PC-9 (cell line): ENCODE measurements at regions not wholly inside any gene's neighbourhood (a gene's known extent, or its start where the extent isn't known, plus 50 kb on each side); places are given as distances from the start of the nearest gene placed in this dataset.

ENCODE experiments used
- BruUV-seq: library from RNA; stranded (reverse); fragments of 400-500 nt; replicated peaks from 2 replicates; lab custom pipeline; 2021; lab: Mats Ljungman, UMichigan
- CTCF ChIA-PET: fragments of 300-600 bp; sonication (Branson Sonifier 250); formaldehyde crosslinking; loops from one replicate; lab custom pipeline; 2022; ENCODE audit warnings: antibody characterized with exemption; lab: Charles Lee
- POLR2A ChIA-PET: fragments of 300-600 bp; sonication (Branson Sonifier 250); formaldehyde crosslinking; loops from one replicate; lab custom pipeline; 2022; ENCODE audit warnings: antibody characterized with exemption; ENCODE audit not compliant: unreplicated experiment; lab: Charles Lee
- DNase-seq, 2 experiments: peaks; one replicate each; pipeline versions ENCODE4 v3.0.0 to v3.0.0-alpha.2; 2015 to 2022; ENCODE audit warnings: mixed read lengths in 1 of 2
- H2AFZ ChIP-seq: fragments of 200-600 bp; sonication (generic); 2 replicates; pipeline ENCODE4 v1.8.1; 2017; ENCODE audit warnings: antibody characterized with exemption
- H3F3A ChIP-seq: fragments of 200-600 bp; sonication (generic); 2 replicates; pipeline ENCODE4 v1.8.1; 2017; ENCODE audit warnings: antibody characterized with exemption, mild to moderate bottlenecking, low read depth; ENCODE audit not compliant: insufficient read depth
- H3K27ac ChIP-seq: fragments of 200-600 bp; sonication (generic); 2 replicates; pipeline ENCODE4 v1.6.1; 2016; ENCODE audit warnings: mixed run types
- H3K27me3 ChIP-seq: fragments of 200-600 bp; sonication (generic); 2 replicates; pipeline ENCODE4 v1.6.1; 2016; ENCODE audit warnings: low read depth, mixed run types; ENCODE audit not compliant: insufficient read depth
- H3K36me3 ChIP-seq: fragments of 200-600 bp; sonication (generic); 2 replicates; pipeline ENCODE4 v1.6.1; 2016; ENCODE audit warnings: low read depth, mixed run types
- H3K4me1 ChIP-seq: fragments of 200-600 bp; sonication (generic); replicated peaks from 2 replicates; pipeline ENCODE4 v1.6.1; 2016; ENCODE audit warnings: mixed run types; ENCODE audit not compliant: insufficient read depth
- H3K4me2 ChIP-seq: fragments of 200-600 bp; sonication (generic); 2 replicates; pipeline ENCODE4 v1.6.1; 2017; ENCODE audit warnings: mixed run types
- H3K4me3 ChIP-seq: fragments of 200-600 bp; sonication (generic); 2 replicates; pipeline ENCODE4 v1.6.1; 2016; ENCODE audit warnings: mixed run types
- H3K79me2 ChIP-seq: fragments of 200-600 bp; sonication (generic); 2 replicates; pipeline ENCODE4 v1.6.1; 2017; ENCODE audit warnings: low read depth, mixed run types
- H3K9me2 ChIP-seq: fragments of 200-600 bp; sonication (generic); 2 replicates; pipeline ENCODE4 v1.8.1; 2017; ENCODE audit warnings: mild to moderate bottlenecking; ENCODE audit not compliant: insufficient read depth
- H3K9me3 ChIP-seq: fragments of 200-600 bp; sonication (generic); 2 replicates; pipeline ENCODE4 v1.8.1; 2016; ENCODE audit warnings: low read depth; ENCODE audit not compliant: insufficient read depth
- H4K20me1 ChIP-seq: fragments of 200-600 bp; sonication (generic); 2 replicates; pipeline ENCODE4 v1.8.1; 2017; ENCODE audit not compliant: insufficient read depth
- EZH2 ChIP-seq: fragments of 200-600 bp; sonication (generic); IDR thresholded peaks from 2 replicates; pipeline ENCODE4 v1.8.0; 2017; ENCODE audit warnings: antibody characterized with exemption, low read depth
- intact Hi-C: fragments of 100-400 bp; cut with micrococcal nuclease; formaldehyde crosslinking; loops from one replicate; pipeline ENCODE4 v1.10.0; 2022; ENCODE audit not compliant: unreplicated experiment
- TF ChIP-seq, protein P1 (sequence below): fragments of 200-600 bp; sonication (generic); conservative IDR thresholded peaks from 2 replicates; pipeline ENCODE4 v1.6.1; 2017; ENCODE audit warnings: mixed run types, antibody characterized with exemption, mild to moderate bottlenecking, moderate library complexity

DNA sequence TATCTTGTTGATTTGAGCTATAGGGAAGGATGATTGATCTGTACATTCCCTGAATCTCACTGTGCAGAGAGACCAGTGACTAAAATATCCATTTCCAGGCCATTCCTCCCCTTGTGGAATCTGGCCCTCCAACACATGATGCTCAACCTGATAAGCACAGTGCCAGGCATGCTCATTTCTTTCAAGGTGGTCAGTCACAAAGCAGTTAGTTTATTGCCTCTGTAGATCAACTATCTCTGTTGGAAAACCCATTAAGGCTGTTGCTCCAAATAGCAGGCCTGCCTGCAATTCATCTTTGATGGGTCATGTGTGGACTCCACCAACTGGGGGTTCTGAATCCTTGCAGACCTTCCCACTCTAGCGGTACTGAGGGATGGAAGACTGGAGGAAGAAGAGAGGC lies 168.6 kb upstream of the FOXK1 start:
- no peaks in the 10 kb centered on the region for H3F3A ChIP-seq
- H3K79me2 ChIP-seq, result no peaks in the 10 kb centered on the region
- H4K20me1 ChIP-seq, result no peaks in the 10 kb centered on the region
- peaks cover 94% of the 10 kb centered on the region for H3K27me3 ChIP-seq
- no peak overlapping the region for H3K4me3 ChIP-seq
- ChIA-PET POLR2A (no interaction called here), CTCF (no interaction called here)
- H3K9me2 ChIP-seq, result no peaks in the 10 kb centered on the region
- TF ChIP-seq EZH2, result no peak
- TF ChIP-seq, protein P1, sequence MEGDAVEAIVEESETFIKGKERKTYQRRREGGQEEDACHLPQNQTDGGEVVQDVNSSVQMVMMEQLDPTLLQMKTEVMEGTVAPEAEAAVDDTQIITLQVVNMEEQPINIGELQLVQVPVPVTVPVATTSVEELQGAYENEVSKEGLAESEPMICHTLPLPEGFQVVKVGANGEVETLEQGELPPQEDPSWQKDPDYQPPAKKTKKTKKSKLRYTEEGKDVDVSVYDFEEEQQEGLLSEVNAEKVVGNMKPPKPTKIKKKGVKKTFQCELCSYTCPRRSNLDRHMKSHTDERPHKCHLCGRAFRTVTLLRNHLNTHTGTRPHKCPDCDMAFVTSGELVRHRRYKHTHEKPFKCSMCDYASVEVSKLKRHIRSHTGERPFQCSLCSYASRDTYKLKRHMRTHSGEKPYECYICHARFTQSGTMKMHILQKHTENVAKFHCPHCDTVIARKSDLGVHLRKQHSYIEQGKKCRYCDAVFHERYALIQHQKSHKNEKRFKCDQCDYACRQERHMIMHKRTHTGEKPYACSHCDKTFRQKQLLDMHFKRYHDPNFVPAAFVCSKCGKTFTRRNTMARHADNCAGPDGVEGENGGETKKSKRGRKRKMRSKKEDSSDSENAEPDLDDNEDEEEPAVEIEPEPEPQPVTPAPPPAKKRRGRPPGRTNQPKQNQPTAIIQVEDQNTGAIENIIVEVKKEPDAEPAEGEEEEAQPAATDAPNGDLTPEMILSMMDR, result no peak
- H2AFZ ChIP-seq, result no peak overlapping the region
- DNase-seq, result no peak
- BruUV-seq, result no TSS peak
- H3K9me3 ChIP-seq, result no peaks in the 10 kb centered on the region
- H3K36me3 ChIP-seq, result no peaks in the 10 kb centered on the region
- no peaks in the 10 kb centered on the region for H3K4me1 ChIP-seq
- H3K27ac ChIP-seq, result no peak overlapping the region
- intact Hi-C loops, result no loop called here
- H3K4me2 ChIP-seq, result no peak overlapping the region

DNA sequence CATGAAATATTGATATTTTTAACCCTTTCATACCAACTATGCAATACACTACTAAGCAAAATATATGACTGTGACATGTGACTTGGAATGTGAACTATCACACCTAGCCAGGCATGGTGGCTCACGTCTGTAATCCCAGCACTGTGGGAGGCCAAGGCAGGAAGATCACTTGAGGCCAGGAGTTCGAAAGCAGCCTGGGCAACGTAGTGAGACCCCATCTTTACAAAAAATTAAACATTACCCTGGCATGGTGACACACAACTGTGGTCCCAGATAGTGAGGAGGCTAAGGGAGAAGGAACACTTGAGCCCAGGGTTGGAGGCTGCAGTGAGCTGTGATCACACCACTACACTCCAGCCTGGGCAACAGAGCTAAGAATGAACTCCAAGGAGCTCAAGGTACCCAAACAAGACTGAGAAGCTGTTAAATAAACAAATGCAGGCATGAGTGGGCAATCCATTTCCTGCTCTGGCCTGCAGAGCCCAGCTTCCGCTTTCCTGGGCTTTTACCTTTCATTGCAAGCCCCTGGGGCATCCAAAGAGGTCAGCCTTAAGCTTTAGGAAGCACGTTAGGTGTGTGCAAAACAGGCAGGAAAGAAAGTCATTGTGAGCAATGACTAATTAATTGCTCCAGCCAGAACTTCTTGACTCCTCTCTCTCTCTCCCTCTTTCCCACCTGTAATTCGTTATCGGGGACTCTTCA lies 162.1 kb upstream of the FOXK1 start:
- Histone ChIP-seq H3K9me3 (no peaks in the 10 kb centered on the region), H3K4me3 (no peak overlapping the region), H4K20me1 (no peaks in the 10 kb centered on the region), H3K27ac (no peak overlapping the region), H3K9me2 (no peaks in the 10 kb centered on the region), H2AFZ (no peak overlapping the region), H3K4me2 (no peak overlapping the region), H3K36me3 (no peaks in the 10 kb centered on the region), H3K79me2 (no peaks in the 10 kb centered on the region), H3F3A (no peaks in the 10 kb centered on the region), H3K27me3 (peaks cover 86% of the 10 kb centered on the region), H3K4me1 (no peaks in the 10 kb centered on the region)
- TF ChIP-seq, protein P1, result no peak
- no peak for TF ChIP-seq EZH2
- BruUV-seq, result no TSS peak
- DNase-seq, result no peak
- intact Hi-C loops, result no loop called here
- POLR2A ChIA-PET, result no interaction called here
- CTCF ChIA-PET, result no interaction called here

DNA sequence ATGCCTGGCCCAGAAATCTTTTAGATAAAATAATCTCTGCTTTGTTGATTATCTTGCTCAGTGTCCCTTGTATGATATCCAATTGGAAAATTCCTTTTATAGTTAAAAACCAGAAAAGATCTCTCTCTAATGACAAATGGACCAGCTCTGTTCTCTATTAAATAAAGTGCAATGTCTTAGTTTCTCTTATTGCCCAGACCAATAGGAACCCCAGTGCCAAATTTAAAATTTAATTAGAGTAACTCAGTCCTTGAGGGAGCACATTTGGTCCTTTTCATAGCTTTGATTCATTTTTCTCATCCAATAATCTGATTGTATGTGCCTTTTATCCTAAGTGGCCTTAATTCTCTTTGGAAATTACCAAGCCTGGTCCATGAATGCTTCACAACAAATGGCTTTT lies 158.9 kb upstream of the FOXK1 start:
- BruUV-seq, result no TSS peak
- ChIA-PET CTCF (no interaction called here), POLR2A (no interaction called here)
- Histone ChIP-seq H3K27ac (no peak overlapping the region), H2AFZ (no peak overlapping the region), H3K4me1 (no peaks in the 10 kb centered on the region), H3K4me3 (no peak overlapping the region), H3K36me3 (no peaks in the 10 kb centered on the region), H3K9me2 (no peaks in the 10 kb centered on the region), H3F3A (no peaks in the 10 kb centered on the region), H3K4me2 (no peak overlapping the region), H3K9me3 (no peaks in the 10 kb centered on the region), H3K27me3 (peaks cover 88% of the 10 kb centered on the region), H4K20me1 (no peaks in the 10 kb centered on the region), H3K79me2 (no peaks in the 10 kb centered on the region)
- intact Hi-C loops, result no loop called here
- TF ChIP-seq EZH2, result no peak
- TF ChIP-seq, protein P1, result no peak
- DNase-seq, result no peak
